Putamen (tissue), 1 donor: ENCODE measurements at regions not wholly inside any gene's neighbourhood (a gene's known extent, or its start where the extent isn't known, plus 50 kb on each side); places are given as distances from the start of the nearest gene placed in this dataset.
A peak's percentile ranks its signal among the peaks of the same experiment; 100 is the strongest.
"Not testable (repeated sequence)": the region's sequence is repeated elsewhere in the genome, so short reads cannot be mapped to it uniquely, and the experiment has no call there.

Experiments used
- DNase-seq: peaks from one replicate; pipeline ENCODE4 v3.0.0-alpha.2; 2016; ENCODE audit warnings: low spot score

- no peak for DNase-seq
These were observed 61.7 kb downstream of the NPS start for GRCh38 chr10:127610816-127611215.

- DNase-seq, result no peak
These were observed 65.4 kb downstream of the NPS start for GRCh38 chr10:127614484-127615017.

- DNase-seq, result peak; percentile 36
These were observed 69.7 kb downstream of the NPS start for GRCh38 chr10:127618797-127619196.

GRCh38 chr10:127619546-127620325 is 70.6 kb downstream of the NPS start:
- DNase-seq, result peak; percentile 99

GRCh38 chr10:127635882-127636281 is 86.8 kb downstream of the NPS start:
- no peak for DNase-seq

- no peak for DNase-seq
These were observed 88.1 kb upstream of the FOXI2 start for GRCh38 chr10:127648885-127649284.

GRCh38 chr10:127649642-127650041 is 87.3 kb upstream of the FOXI2 start:
- DNase-seq, result no peak

- DNase-seq, result no peak
These were observed 79.9 kb upstream of the FOXI2 start for GRCh38 chr10:127657056-127657455.

GRCh38 chr10:127676430-127676829 is 60.6 kb upstream of the FOXI2 start:
- not testable (repeated sequence) for DNase-seq

- DNase-seq, result no peak
These were observed 58.9 kb upstream of the FOXI2 start for GRCh38 chr10:127678091-127678490.

GRCh38 chr10:127679642-127680255 is 57.2 kb upstream of the FOXI2 start:
- no peak for DNase-seq
